ENCODE measurements at regions not wholly inside any gene's neighbourhood (a gene's known extent, or its start where the extent isn't known, plus 50 kb on each side); places are given as distances from the start of the nearest gene placed in this dataset.

DNA sequence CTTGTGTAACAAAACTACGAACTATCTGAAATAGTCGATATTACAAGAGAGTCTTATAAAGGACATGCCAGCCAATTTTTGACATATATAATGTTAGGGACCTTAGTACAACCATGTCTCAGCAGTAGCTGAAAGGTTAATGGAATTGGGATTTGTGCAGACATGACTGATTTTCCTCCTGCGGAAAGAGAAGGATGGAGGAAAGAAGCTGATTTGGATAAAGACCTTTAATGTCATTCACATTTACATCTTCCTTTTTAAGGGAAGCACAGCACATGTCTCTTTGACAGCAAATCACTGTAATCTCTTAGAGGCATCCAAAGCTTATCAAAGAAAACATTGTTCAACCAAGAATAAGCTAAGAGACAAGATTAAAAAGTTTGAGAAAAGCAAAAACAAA lies 1976.2 kb upstream of the IGFBP7 start:
- DNase-seq (ENCODE audit: low spot score) = no peak

- DNase-seq (ENCODE audit: low spot score) = no peak
Observed at GRCh38 chr4:59091146-59092142, 1981.3 kb upstream of the IGFBP7 start.

DNA sequence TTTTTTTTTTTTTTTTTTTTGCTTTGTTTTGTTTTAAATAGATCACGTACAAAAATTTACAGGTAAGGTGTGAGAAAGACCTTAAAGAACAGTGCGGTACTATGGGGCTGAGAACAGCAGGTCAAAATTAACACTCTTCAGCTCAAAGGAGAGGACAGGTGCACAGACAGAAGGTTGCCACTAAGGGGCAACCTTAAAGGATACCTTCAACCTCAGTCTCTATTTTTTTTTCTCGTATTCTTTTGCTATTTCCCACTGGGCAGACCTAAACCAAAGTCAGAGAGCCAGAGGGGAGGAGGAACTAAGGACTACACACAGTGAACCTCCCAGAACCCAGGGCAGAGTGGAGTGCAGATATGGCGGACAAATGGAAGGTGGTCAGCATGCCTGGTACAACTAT lies 1984.3 kb upstream of the IGFBP7 start:
- no peak for DNase-seq (ENCODE audit: low spot score)

GRCh38 chr4:59102311-59102710 lies 1992.1 kb upstream of the IGFBP7 start:
- no peak for DNase-seq (ENCODE audit: low spot score)

- no peak for DNase-seq (ENCODE audit: low spot score)
Observed at GRCh38 chr4:59120287-59120814, 2010.2 kb upstream of the IGFBP7 start.

DNA sequence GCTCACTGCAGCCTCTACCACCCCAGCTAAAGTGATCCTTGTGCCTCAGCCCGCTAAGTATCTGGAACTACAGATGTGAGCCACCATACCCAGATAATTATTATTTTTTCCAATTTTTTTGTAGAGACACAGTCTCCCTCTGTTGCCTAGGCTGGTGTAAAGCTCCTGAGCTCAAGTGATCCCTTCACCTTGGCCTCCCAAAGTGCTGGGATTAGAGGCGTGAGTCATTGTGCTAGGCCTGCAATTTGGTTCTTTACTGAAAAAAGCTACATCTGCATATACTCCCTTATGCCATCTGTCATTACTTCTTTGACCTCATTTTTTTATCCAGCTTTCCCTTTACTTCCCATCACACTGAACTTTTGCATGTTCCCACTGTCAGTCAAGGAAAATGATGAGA lies 2012.4 kb upstream of the IGFBP7 start:
- DNase-seq (ENCODE audit: low spot score) = no peak

- no peak for DNase-seq (ENCODE audit: low spot score)
Observed at GRCh38 chr4:59126159-59126558, 2016.0 kb upstream of the IGFBP7 start.

- DNase-seq (ENCODE audit: low spot score) = no peak
Observed at GRCh38 chr4:59127006-59127405, 2016.8 kb upstream of the IGFBP7 start.

- no peak for DNase-seq (ENCODE audit: low spot score)
Observed at GRCh38 chr4:59127743-59128142, 2017.6 kb upstream of the IGFBP7 start.

- DNase-seq (ENCODE audit: low spot score) = no peak
Observed at GRCh38 chr4:59135248-59135985, 2025.2 kb upstream of the IGFBP7 start.

DNA sequence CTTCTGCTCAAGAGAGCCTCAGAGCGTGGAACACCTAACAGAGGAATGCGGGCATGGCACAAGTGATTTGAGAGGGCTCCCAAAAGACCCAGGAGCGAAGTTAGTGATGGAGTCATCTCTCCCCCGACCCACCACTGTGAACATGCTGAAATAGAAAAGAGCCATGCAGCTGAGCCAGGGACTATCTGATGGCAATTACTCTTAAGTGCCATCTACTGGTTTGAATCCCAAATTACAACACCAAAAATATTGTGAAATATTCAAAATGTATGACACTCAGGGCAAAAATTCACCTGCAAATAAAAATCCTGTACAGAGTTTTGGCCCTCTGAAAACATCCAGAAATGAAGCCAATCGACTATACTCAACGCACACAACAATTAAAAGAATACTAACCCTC lies 2038.9 kb upstream of the ADGRL3 start:
- no peak for DNase-seq (ENCODE audit: low spot score)

DNA sequence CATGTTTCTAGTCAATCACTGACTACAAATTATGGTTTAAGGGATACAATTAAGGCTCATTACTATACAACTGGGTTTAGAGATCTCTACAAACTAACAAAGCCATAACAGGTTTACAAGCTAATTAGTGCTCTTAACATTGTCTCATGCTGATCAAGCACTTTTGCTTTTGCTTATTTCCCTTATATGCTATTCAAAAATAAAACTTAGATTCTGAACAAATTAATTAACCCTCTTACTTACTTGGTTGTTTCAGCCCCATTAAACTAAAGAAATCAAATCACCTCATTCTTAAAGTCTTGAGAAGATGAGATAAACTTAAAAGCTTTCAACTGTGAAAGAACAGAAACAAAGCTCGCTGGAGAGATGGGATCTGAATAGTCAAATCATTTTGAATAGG lies 2024.5 kb upstream of the ADGRL3 start:
- no peak for DNase-seq (ENCODE audit: low spot score)

DNA sequence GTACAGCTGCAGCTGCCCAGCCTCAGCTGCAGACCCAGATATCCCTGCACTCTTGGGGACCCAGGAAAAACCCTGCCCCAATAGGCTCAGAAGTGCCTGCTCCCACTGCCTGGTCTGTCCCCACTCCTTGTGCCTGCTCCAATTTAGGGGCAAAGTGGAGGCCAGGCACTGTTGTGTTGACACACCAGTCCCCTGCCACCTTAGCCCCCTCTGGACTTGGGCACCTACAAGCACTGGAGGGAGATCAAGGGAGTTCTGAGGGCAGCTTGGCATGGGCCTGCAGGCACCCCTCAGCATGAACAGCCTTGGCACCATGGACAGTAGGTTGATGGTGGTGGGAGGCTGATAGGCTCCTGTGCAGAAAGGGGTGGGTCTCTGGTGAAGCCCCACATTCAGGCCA lies 2020.8 kb upstream of the ADGRL3 start:
- DNase-seq (ENCODE audit: low spot score) = no peak

DNA sequence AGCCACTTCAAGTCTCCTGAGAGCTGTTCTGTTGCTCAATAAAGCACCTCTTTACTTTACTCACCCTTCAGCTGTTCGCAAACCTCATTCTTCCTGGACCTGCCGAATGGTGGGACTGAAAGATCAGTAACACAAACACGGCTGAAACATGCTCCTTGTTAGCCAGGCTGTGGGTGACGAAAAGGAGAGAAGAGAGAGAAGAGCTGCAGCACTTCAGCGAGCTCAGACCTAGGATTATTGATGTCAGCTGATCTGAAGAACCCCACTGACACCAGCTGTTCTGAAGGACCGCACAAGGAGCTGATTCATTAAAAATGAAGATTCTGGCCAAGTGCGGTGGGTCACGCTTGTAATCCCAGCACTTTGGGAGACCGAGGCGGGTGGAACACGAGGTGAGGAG lies 2020.0 kb upstream of the ADGRL3 start:
- no peak for DNase-seq (ENCODE audit: low spot score)

DNA sequence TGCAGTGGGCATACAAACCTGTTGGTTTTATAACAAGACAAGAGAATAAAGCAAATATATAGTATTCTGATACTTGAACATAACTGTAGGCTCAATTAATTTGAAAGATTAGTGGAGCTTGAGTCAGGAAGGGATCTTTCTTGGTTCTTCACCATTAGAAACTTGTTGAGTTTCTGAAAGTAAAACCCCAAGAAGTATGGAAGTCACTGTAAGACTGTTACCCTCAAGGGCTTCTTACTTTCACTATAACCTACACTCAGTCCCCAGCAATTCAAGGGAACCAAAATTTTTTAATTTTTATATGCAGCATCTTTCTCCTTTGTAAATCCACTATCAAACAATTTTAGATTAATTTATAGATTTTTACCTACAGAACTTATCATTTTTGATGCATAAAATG lies 2019.2 kb upstream of the ADGRL3 start:
- DNase-seq (ENCODE audit: low spot score) = no peak

DNA sequence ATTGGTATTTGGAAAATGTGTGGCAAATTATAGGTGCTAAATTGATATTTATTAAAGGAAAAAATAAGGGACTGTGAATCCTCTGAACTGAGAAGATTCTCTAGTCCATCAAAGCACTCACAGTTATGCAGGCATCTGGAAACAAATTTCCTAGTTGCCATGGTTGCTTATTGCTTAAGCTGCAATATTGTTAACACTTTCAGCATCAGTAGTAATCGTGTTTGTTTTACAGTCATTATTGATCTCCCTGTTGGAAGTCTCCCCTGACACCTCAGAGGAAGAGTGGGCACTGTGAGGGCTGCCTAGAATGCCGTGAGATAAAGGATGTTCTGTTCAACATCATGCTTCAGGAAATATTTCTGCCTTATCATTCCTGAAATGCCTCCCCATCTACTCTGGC lies 2004.3 kb upstream of the ADGRL3 start:
- no peak for DNase-seq (ENCODE audit: low spot score)

DNA sequence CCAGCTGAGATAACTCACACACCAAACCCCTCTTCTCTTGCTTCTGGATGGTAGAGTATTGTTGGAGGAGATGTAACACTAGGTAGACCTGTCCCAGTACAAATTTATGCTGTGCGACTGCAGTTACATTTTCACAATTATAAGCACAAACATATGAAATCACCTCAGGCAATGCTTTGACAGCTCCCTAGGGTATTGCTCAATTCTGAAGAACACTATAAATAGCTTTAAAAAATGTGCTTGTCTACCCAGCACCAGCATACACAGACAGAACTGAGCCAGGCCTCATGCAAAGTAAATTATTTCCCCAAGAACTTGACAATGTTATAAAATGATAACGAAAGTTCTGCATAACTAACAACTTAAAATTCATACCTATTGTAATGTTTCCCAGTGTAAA lies 1999.1 kb upstream of the ADGRL3 start:
- no peak for DNase-seq (ENCODE audit: low spot score)

- DNase-seq (ENCODE audit: low spot score) = no peak
Observed at GRCh38 chr4:59217910-59218631, 1982.1 kb upstream of the ADGRL3 start.

DNA sequence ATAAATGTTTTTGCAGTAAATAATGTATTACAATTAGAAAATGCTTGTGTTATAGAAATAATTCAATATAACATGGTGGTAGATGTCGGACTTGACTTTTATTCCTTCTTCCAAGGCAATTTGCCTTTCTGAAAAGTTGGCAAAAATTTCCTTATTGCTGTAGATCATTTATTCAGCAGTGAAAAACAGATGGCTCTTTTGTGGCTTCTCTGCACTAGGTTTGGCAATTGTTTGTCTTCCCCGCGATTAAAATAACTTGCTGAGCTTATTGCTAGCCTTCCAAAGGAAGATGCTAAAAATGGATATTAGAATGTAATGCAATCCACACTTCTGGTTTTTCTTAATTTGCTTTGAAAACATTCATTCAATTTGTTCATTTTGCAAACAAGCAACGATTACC lies 1977.9 kb upstream of the ADGRL3 start:
- no peak for DNase-seq (ENCODE audit: low spot score)

DNA sequence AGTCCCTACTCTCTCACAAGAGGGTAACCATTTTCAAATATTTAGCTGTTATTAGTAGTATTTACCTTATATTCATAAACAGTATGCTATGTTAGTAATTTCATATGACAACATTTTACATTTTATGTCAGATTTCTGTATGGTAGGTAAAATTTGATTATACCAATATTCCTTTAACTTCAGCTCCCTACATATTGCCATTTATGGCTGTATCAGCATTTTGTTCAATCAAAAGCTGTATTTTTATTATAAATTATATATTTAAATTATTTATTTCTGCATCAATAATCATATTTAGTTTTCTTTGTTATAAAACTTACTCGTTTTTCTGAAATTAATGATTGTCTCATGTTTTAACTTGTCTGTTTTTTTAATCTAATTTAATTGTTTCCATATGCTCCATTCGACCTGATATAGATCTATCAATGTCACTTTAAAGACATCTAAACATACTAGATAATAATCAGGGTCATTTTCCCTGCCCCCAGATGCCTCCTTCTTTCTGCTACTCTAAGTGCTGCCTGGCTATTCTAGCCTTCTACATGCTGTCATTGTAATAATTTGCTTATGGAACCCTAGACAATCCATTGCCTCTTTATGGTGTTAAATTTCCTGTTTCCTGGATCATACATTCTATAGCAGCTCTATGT lies 1976.7 kb upstream of the ADGRL3 start:
- DNase-seq (ENCODE audit: low spot score) = no peak

- DNase-seq (ENCODE audit: low spot score) = no peak
Observed at GRCh38 chr4:59238212-59238611, 1961.9 kb upstream of the ADGRL3 start.

DNA sequence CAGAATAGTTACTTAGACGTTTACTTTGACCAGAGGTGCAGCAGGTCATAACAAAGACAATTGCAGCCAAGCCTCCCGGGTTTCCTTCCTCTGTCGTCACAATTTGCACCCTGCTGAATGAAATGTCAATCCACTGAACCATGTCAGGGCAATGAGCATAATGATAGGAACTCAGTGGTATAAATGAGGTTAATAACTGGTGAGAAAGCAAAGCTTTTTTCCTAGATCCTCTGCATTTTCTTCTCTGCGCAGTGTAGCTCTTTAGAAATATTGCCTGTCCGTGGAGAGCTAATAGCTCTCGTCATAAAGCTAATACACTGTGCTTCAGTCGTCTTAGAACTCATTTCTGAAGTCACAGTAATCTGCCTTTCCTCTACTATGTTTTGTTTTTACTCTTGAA lies 1960.1 kb upstream of the ADGRL3 start:
- no peak for DNase-seq (ENCODE audit: low spot score)
